ENCODE measurements at regions not wholly inside any gene's neighbourhood (a gene's known extent, or its start where the extent isn't known, plus 50 kb on each side); places are given as distances from the start of the nearest gene placed in this dataset.

GRCh38 chr18:75698861-75699260, 271.4 kb upstream of the SMIM21 start:
- TF ChIP-seq FOXK2 (IDR thresholded peaks at IDR 0.05) (no peak), SUZ12 (IDR thresholded peaks at IDR 0.05) (no peak), ZNF384 (IDR thresholded peaks at IDR 0.05) (no peak), FOXM1 (IDR thresholded peaks at IDR 0.05; ENCODE audit: borderline replicate concordance) (no peak), SP1 (IDR thresholded peaks at IDR 0.05) (no peak), TARDBP (IDR thresholded peaks at IDR 0.05) (no peak), ELF4 (IDR thresholded peaks at IDR 0.05) (no peak)
